ENCODE measurements at regions not wholly inside any gene's neighbourhood (a gene's known extent, or its start where the extent isn't known, plus 50 kb on each side); places are given as distances from the start of the nearest gene placed in this dataset.
A peak's percentile ranks its signal among the peaks of the same experiment; 100 is the strongest.

- DNase-seq (ENCODE audit: low read depth) = no peak
These were observed 379.0 kb upstream of the NXPH2 start for GRCh38 chr2:139159177-139159576.

- no peak for DNase-seq (ENCODE audit: low read depth)
These were observed 376.5 kb upstream of the NXPH2 start for GRCh38 chr2:139156730-139157129.

- no peak for DNase-seq (ENCODE audit: low read depth)
These were observed 375.8 kb upstream of the NXPH2 start for GRCh38 chr2:139155991-139156390.

- peak; percentile 8 for DNase-seq (ENCODE audit: low read depth)
These were observed 362.2 kb upstream of the NXPH2 start for GRCh38 chr2:139142252-139142880.

GRCh38 chr2:139124271-139124670 is 344.1 kb upstream of the NXPH2 start:
- no peak for DNase-seq (ENCODE audit: low read depth)

GRCh38 chr2:139123795-139124194 is 343.6 kb upstream of the NXPH2 start:
- DNase-seq (ENCODE audit: low read depth) = no peak

GRCh38 chr2:139122711-139123158 is 342.5 kb upstream of the NXPH2 start:
- no peak for DNase-seq (ENCODE audit: low read depth)

- DNase-seq (ENCODE audit: low read depth) = no peak
These were observed 319.5 kb upstream of the NXPH2 start for GRCh38 chr2:139099721-139100120.

GRCh38 chr2:139098961-139099360 is 318.8 kb upstream of the NXPH2 start:
- no peak for DNase-seq (ENCODE audit: low read depth)

GRCh38 chr2:139083121-139083520 is 302.9 kb upstream of the NXPH2 start:
- DNase-seq (ENCODE audit: low read depth) = no peak

GRCh38 chr2:139080244-139080643 is 300.1 kb upstream of the NXPH2 start:
- no peak for DNase-seq (ENCODE audit: low read depth)

- no peak for DNase-seq (ENCODE audit: low read depth)
These were observed 299.1 kb upstream of the NXPH2 start for GRCh38 chr2:139079311-139079710.

- no peak for DNase-seq (ENCODE audit: low read depth)
These were observed 298.2 kb upstream of the NXPH2 start for GRCh38 chr2:139078376-139078775.

- DNase-seq (ENCODE audit: low read depth) = no peak
These were observed 297.0 kb upstream of the NXPH2 start for GRCh38 chr2:139077099-139077737.

- no peak for DNase-seq (ENCODE audit: low read depth)
These were observed 287.7 kb upstream of the NXPH2 start for GRCh38 chr2:139067874-139068273.

GRCh38 chr2:139067072-139067471 is 286.9 kb upstream of the NXPH2 start:
- no peak for DNase-seq (ENCODE audit: low read depth)

GRCh38 chr2:139064159-139064558 is 284.0 kb upstream of the NXPH2 start:
- DNase-seq (ENCODE audit: low read depth) = no peak

- DNase-seq (ENCODE audit: low read depth) = no peak
These were observed 279.4 kb upstream of the NXPH2 start for GRCh38 chr2:139059617-139060016.

GRCh38 chr2:139055202-139055601 is 275.0 kb upstream of the NXPH2 start:
- DNase-seq (ENCODE audit: low read depth) = no peak

- DNase-seq (ENCODE audit: low read depth) = no peak
These were observed 267.8 kb upstream of the NXPH2 start for GRCh38 chr2:139048017-139048416.

GRCh38 chr2:139045524-139045923 is 265.3 kb upstream of the NXPH2 start:
- no peak for DNase-seq (ENCODE audit: low read depth)

- DNase-seq (ENCODE audit: low read depth) = no peak
These were observed 253.9 kb upstream of the NXPH2 start for GRCh38 chr2:139034064-139034463.

- DNase-seq (ENCODE audit: low read depth) = no peak
These were observed 253.1 kb upstream of the NXPH2 start for GRCh38 chr2:139033300-139033699.

GRCh38 chr2:139031722-139032121 is 251.5 kb upstream of the NXPH2 start:
- DNase-seq (ENCODE audit: low read depth) = no peak

Measured in EH (cell line).